Skeletal muscle satellite cell (primary cell): ENCODE measurements at regions not wholly inside any gene's neighbourhood (a gene's known extent, or its start where the extent isn't known, plus 50 kb on each side); places are given as distances from the start of the nearest gene placed in this dataset.
"Not testable (repeated sequence)": the region's sequence is repeated elsewhere in the genome, so short reads cannot be mapped to it uniquely, and the experiment has no call there.

Experiments
- H3K27me3 ChIP-seq: 2 replicates; pipeline ENCODE4 v1.7.0; 2013; ENCODE audit warnings: low read length; ENCODE audit not compliant: control insufficient read depth, insufficient read depth
- H3K36me3 ChIP-seq: 2 replicates; pipeline ENCODE4 v1.7.0; 2013; ENCODE audit warnings: mild to moderate bottlenecking, control low read depth, low read length; ENCODE audit not compliant: insufficient read depth
- H3K4me1 ChIP-seq: 2 replicates; pipeline ENCODE4 v1.7.0; 2013; ENCODE audit warnings: low read length; ENCODE audit not compliant: control insufficient read depth, insufficient read depth
- H3K4me2 ChIP-seq: 2 replicates; pipeline ENCODE4 v1.7.0; 2013; ENCODE audit warnings: mild to moderate bottlenecking, low read length
- H3K4me3 ChIP-seq: 2 replicates; pipeline ENCODE4 v1.7.0; 2013; ENCODE audit warnings: low read length
- H3K9ac ChIP-seq: 2 replicates; pipeline ENCODE4 v1.7.0; 2013; ENCODE audit warnings: mild to moderate bottlenecking, low read depth, low read length, moderate library complexity
- H3K9me3 ChIP-seq: replicated peaks from 2 replicates; pipeline ENCODE4 v1.7.0; 2013; ENCODE audit warnings: mild to moderate bottlenecking, control low read depth, low read length

- no peak overlapping the region for H3K4me2 ChIP-seq
- H3K9me3 ChIP-seq, result no peaks in the 10 kb centered on the region
- H3K9ac ChIP-seq, result no peak overlapping the region
- no peaks in the 10 kb centered on the region for H3K27me3 ChIP-seq
- H3K4me1 ChIP-seq, result no peaks in the 10 kb centered on the region
- no peaks in the 10 kb centered on the region for H3K36me3 ChIP-seq
- no peak overlapping the region for H3K4me3 ChIP-seq
Observed at GRCh38 chr3:56952061-56952460, 108.4 kb upstream of the SPATA12 start.

GRCh38 chr3:56951366-56951765 lies 109.1 kb upstream of the SPATA12 start:
- H3K4me3 ChIP-seq, result no peak overlapping the region
- H3K36me3 ChIP-seq, result no peaks in the 10 kb centered on the region
- no peaks in the 10 kb centered on the region for H3K27me3 ChIP-seq
- no peak overlapping the region for H3K4me2 ChIP-seq
- no peak overlapping the region for H3K9ac ChIP-seq
- no peaks in the 10 kb centered on the region for H3K9me3 ChIP-seq
- no peaks in the 10 kb centered on the region for H3K4me1 ChIP-seq

GRCh38 chr3:56945378-56945777 lies 115.1 kb upstream of the SPATA12 start:
- H3K36me3 ChIP-seq, H3K4me2 ChIP-seq, H3K27me3 ChIP-seq, H3K9ac ChIP-seq, H3K4me1 ChIP-seq, H3K4me3 ChIP-seq, H3K9me3 ChIP-seq: not testable (repeated sequence)

- Histone ChIP-seq H3K9me3 (no peaks in the 10 kb centered on the region), H3K4me2 (no peak overlapping the region), H3K27me3 (no peaks in the 10 kb centered on the region), H3K4me3 (no peak overlapping the region), H3K4me1 (no peaks in the 10 kb centered on the region), H3K9ac (no peak overlapping the region), H3K36me3 (no peaks in the 10 kb centered on the region)
Observed at GRCh38 chr3:56942523-56942922, 117.9 kb upstream of the SPATA12 start.

- no peaks in the 10 kb centered on the region for H3K9me3 ChIP-seq
Observed at GRCh38 chr3:56940976-56941375, 119.5 kb upstream of the SPATA12 start.

GRCh38 chr3:56940321-56940720 lies 120.1 kb upstream of the SPATA12 start:
- Histone ChIP-seq H3K36me3 (no peaks in the 10 kb centered on the region), H3K9ac (no peak overlapping the region), H3K9me3 (no peaks in the 10 kb centered on the region)

More at GRCh38 chr3:56940976-56941375, 119.5 kb upstream of the SPATA12 start:
- Histone ChIP-seq H3K4me2 (no peak overlapping the region), H3K9ac (no peak overlapping the region), H3K36me3 (no peaks in the 10 kb centered on the region), H3K4me3 (no peak overlapping the region), H3K27me3 (no peaks in the 10 kb centered on the region), H3K4me1 (no peaks in the 10 kb centered on the region)

GRCh38 chr3:56939834-56940233 lies 120.6 kb upstream of the SPATA12 start:
- Histone ChIP-seq H3K36me3 (no peaks in the 10 kb centered on the region), H3K4me1 (no peaks in the 10 kb centered on the region), H3K4me2 (no peak overlapping the region), H3K9me3 (no peaks in the 10 kb centered on the region), H3K4me3 (no peak overlapping the region), H3K27me3 (no peaks in the 10 kb centered on the region), H3K9ac (no peak overlapping the region)

More at GRCh38 chr3:56940321-56940720, 120.1 kb upstream of the SPATA12 start:
- Histone ChIP-seq H3K27me3 (no peaks in the 10 kb centered on the region), H3K4me2 (no peak overlapping the region), H3K4me3 (no peak overlapping the region), H3K4me1 (no peaks in the 10 kb centered on the region)

- H3K4me2 ChIP-seq, result no peak overlapping the region
- no peaks in the 10 kb centered on the region for H3K36me3 ChIP-seq
- H3K9ac ChIP-seq, result no peak overlapping the region
- H3K27me3 ChIP-seq, result no peaks in the 10 kb centered on the region
- H3K4me3 ChIP-seq, result no peak overlapping the region
- H3K4me1 ChIP-seq, result no peaks in the 10 kb centered on the region
- no peaks in the 10 kb centered on the region for H3K9me3 ChIP-seq
Observed at GRCh38 chr3:56938530-56938929, 121.9 kb upstream of the SPATA12 start.

GRCh38 chr3:56937580-56937979 lies 122.9 kb upstream of the SPATA12 start:
- H3K36me3 ChIP-seq, result no peaks in the 10 kb centered on the region
- H3K27me3 ChIP-seq, result no peaks in the 10 kb centered on the region
- no peak overlapping the region for H3K4me3 ChIP-seq
- no peaks in the 10 kb centered on the region for H3K9me3 ChIP-seq
- H3K4me1 ChIP-seq, result no peaks in the 10 kb centered on the region
- no peak overlapping the region for H3K9ac ChIP-seq
- H3K4me2 ChIP-seq, result no peak overlapping the region

- Histone ChIP-seq H3K27me3 (no peaks in the 10 kb centered on the region), H3K4me2 (no peak overlapping the region), H3K9ac (no peak overlapping the region), H3K9me3 (no peaks in the 10 kb centered on the region), H3K4me1 (no peaks in the 10 kb centered on the region), H3K4me3 (no peak overlapping the region), H3K36me3 (no peaks in the 10 kb centered on the region)
Observed at GRCh38 chr3:56935811-56936210, 124.7 kb upstream of the SPATA12 start.

- not testable (repeated sequence) for H3K9me3 ChIP-seq, H3K4me3 ChIP-seq
Observed at GRCh38 chr3:56934481-56934880, 126.0 kb upstream of the SPATA12 start.

GRCh38 chr3:56933803-56934202 lies 126.7 kb upstream of the SPATA12 start:
- H3K4me2 ChIP-seq, result no peak overlapping the region
- H3K9me3 ChIP-seq, result no peaks in the 10 kb centered on the region
- H3K4me3 ChIP-seq, result no peak overlapping the region
- no peak overlapping the region for H3K9ac ChIP-seq
- H3K4me1 ChIP-seq, result no peaks in the 10 kb centered on the region
- H3K27me3 ChIP-seq, result no peaks in the 10 kb centered on the region
- no peaks in the 10 kb centered on the region for H3K36me3 ChIP-seq

More at GRCh38 chr3:56934481-56934880, 126.0 kb upstream of the SPATA12 start:
- H3K36me3 ChIP-seq, H3K4me1 ChIP-seq, H3K9ac ChIP-seq, H3K4me2 ChIP-seq, H3K27me3 ChIP-seq: not testable (repeated sequence)
